SK-N-SH (cell line): ENCODE measurements at regions not wholly inside any gene's neighbourhood (a gene's known extent, or its start where the extent isn't known, plus 50 kb on each side); places are given as distances from the start of the nearest gene placed in this dataset.
A peak's percentile ranks its signal among the peaks of the same experiment; 100 is the strongest.

Source experiments
- CTCF ChIA-PET: fragments of 300-600, 350-600 bp; formaldehyde crosslinking; extraction: SDS; loops from one replicate; lab custom pipeline; 2021; lab: Yijun Ruan, JAX
- POLR2A ChIA-PET: fragments of 350-600 bp; sonication (Branson Sonifier 250); formaldehyde crosslinking; extraction: SDS; loops from one replicate; lab custom pipeline; 2020; ENCODE audit warnings: antibody characterized with exemption, inconsistent platforms; lab: Yijun Ruan, JAX
- DNase-seq: peaks from one replicate; pipeline ENCODE4 v3.0.0; 2012
- H2AFZ ChIP-seq: fragments of 200-600 bp; sonication (generic); 2 replicates; pipeline ENCODE4 v1.8.1; 2016; ENCODE audit warnings: antibody characterized with exemption, mild to moderate bottlenecking, low read depth
- H3F3A ChIP-seq: fragments of 200-600 bp; sonication (generic); replicated peaks from 2 replicates; pipeline ENCODE3; 2016; ENCODE audit warnings: antibody characterized with exemption, mild to moderate bottlenecking; ENCODE audit not compliant: insufficient read depth
- H3K27ac ChIP-seq, 2 experiments: fragments of 200-500 bp in 1 of 2; fragments of 200-600 bp in 1 of 2; sonication (Bioruptor generic) in 1 of 2; sonication (generic), shearing (Covaris generic) in 1 of 2; 2 replicates each; pipeline versions ENCODE4 v1.5.1 to v1.6.1; 2014 to 2016; ENCODE audit warnings: low read depth in 2 of 2, inconsistent platforms in 1 of 2, low read length in 1 of 2, mild to moderate bottlenecking in 1 of 2, mixed read lengths in 1 of 2
- H3K27me3 ChIP-seq: fragments of 200-600 bp; sonication (generic), shearing (Covaris generic); 2 replicates; pipeline ENCODE4 v1.6.1; 2016; ENCODE audit warnings: mixed run types; ENCODE audit not compliant: insufficient read depth
- H3K36me3 ChIP-seq, 2 experiments: fragments of 200-500 bp in 1 of 2; fragments of 200-600 bp in 1 of 2; sonication (Bioruptor generic) in 1 of 2; sonication (generic) in 1 of 2; replicated peaks in 1 of 2; 2 replicates each; pipeline versions ENCODE3 to v1.5.1; 2014 to 2016; ENCODE audit warnings: low read length in 1 of 2, mild to moderate bottlenecking in 1 of 2; ENCODE audit not compliant: insufficient read depth in 2 of 2, control insufficient read depth in 1 of 2
- H3K4me1 ChIP-seq, 2 experiments: fragments of 200-500 bp in 1 of 2; fragments of 200-600 bp in 1 of 2; sonication (Bioruptor generic) in 1 of 2; sonication (generic), shearing (Covaris generic) in 1 of 2; 2 replicates each; pipeline versions ENCODE4 v1.5.1 to v1.6.1; 2014 to 2016; ENCODE audit warnings: low read depth in 1 of 2, low read length in 1 of 2, mixed run types in 1 of 2; ENCODE audit not compliant: insufficient read depth in 2 of 2, control insufficient read depth in 1 of 2
- H3K4me2 ChIP-seq: fragments of 200-600 bp; sonication (generic), shearing (Covaris generic); 2 replicates; pipeline ENCODE4 v1.6.1; 2017; ENCODE audit warnings: mixed run types
- H3K4me3 ChIP-seq, 2 experiments: fragments of 200-500 bp in 1 of 2; fragments of 200-600 bp in 1 of 2; sonication (Bioruptor generic) in 1 of 2; sonication (generic), shearing (Covaris generic) in 1 of 2; 2 replicates each; pipeline versions ENCODE4 v1.5.1 to v1.8.1; 2014 to 2016; ENCODE audit warnings: low read depth in 2 of 2, inconsistent platforms in 1 of 2, low read length in 1 of 2, mild to moderate bottlenecking in 1 of 2, mixed read lengths in 1 of 2, moderate library complexity in 1 of 2
- H3K79me2 ChIP-seq: fragments of 200-600 bp; sonication (generic); 2 replicates; pipeline ENCODE4 v1.8.1; 2017; ENCODE audit warnings: mild to moderate bottlenecking; ENCODE audit not compliant: insufficient read depth
- H3K9ac ChIP-seq: fragments of 200-600 bp; sonication (generic); 2 replicates; pipeline ENCODE4 v1.6.1; 2017; ENCODE audit warnings: mixed run types
- H3K9me2 ChIP-seq: fragments of 200-600 bp; sonication (generic); 2 replicates; pipeline ENCODE4 v1.6.1; 2017; ENCODE audit warnings: mixed run types
- H3K9me3 ChIP-seq: fragments of 200-600 bp; sonication (generic); 2 replicates; pipeline ENCODE4 v1.6.1; 2017; ENCODE audit warnings: mixed run types, mild to moderate bottlenecking, moderate library complexity
- H4K20me1 ChIP-seq: fragments of 200-600 bp; sonication (generic); 2 replicates; pipeline ENCODE4 v1.6.1; 2017; ENCODE audit warnings: mild to moderate bottlenecking, mixed run types; ENCODE audit not compliant: insufficient read depth
- CHD2 ChIP-seq: fragments of 150-350 bp; IDR thresholded peaks from 2 replicates; pipeline ENCODE4 v1.6.1; 2018; ENCODE audit warnings: low read length; ENCODE audit not compliant: partially characterized antibody
- CTCF ChIP-seq: fragments of 200-600 bp; sonication (generic); IDR thresholded peaks from 2 replicates; pipeline ENCODE4 v1.6.1; 2017; ENCODE audit warnings: antibody characterized with exemption, mild to moderate bottlenecking, moderate library complexity
- ELF1 ChIP-seq: IDR thresholded peaks from 2 replicates; pipeline ENCODE4 v1.4.0; 2012
- EP300 ChIP-seq, 2 experiments: IDR thresholded peaks; 2 replicates each; pipeline versions ENCODE4 v1.4.0 to v1.6.1; 2012; ENCODE audit warnings: borderline replicate concordance in 1 of 2, low read depth in 1 of 2, low read length in 1 of 2
- FOSL2 ChIP-seq: IDR thresholded peaks from 2 replicates; pipeline ENCODE4 v1.4.0; 2012; ENCODE audit warnings: low read depth, mild to moderate bottlenecking, moderate library complexity, borderline replicate concordance
- FOXJ3 ChIP-seq: sonication (generic); formaldehyde crosslinking; IDR thresholded peaks from 2 replicates; pipeline ENCODE4 v1.5.1; 2020; ENCODE audit warnings: mild to moderate bottlenecking, missing genetic modification reagents
- GATA2 ChIP-seq: sonication (generic); formaldehyde crosslinking; IDR thresholded peaks from 2 replicates; pipeline ENCODE4 v1.5.0; 2020; ENCODE audit warnings: mild to moderate bottlenecking, missing genetic modification reagents
- IRF3 ChIP-seq: fragments of 150-350 bp; IDR thresholded peaks from 2 replicates; pipeline ENCODE4 v1.6.1; 2016; ENCODE audit warnings: mild to moderate bottlenecking, low read depth, low read length
- JUND ChIP-seq: IDR thresholded peaks from 2 replicates; pipeline ENCODE4 v1.4.0; 2012
- MEF2A ChIP-seq: IDR thresholded peaks from 2 replicates; pipeline ENCODE4 v1.4.0; 2012; ENCODE audit warnings: low read depth, borderline replicate concordance
- NRF1 ChIP-seq: IDR thresholded peaks from 2 replicates; pipeline ENCODE4 v1.6.1; 2012; ENCODE audit warnings: low read depth, mild to moderate bottlenecking, low read length
- PBX3 ChIP-seq: IDR thresholded peaks from 2 replicates; pipeline ENCODE4; 2012
- POLR2AphosphoS5 ChIP-seq: IDR thresholded peaks from 2 replicates; pipeline ENCODE4 v1.6.1; 2012; ENCODE audit warnings: low read depth, low read length
- RCOR1 ChIP-seq: fragments of 150-350 bp; IDR thresholded peaks from 2 replicates; pipeline ENCODE4 v1.6.1; 2017; ENCODE audit warnings: antibody characterized with exemption, low read length
- TAF1 ChIP-seq: IDR thresholded peaks from 2 replicates; pipeline ENCODE4 v1.6.1; 2012; ENCODE audit warnings: low read depth, mild to moderate bottlenecking, low read length, moderate library complexity, borderline replicate concordance
- TEAD4 ChIP-seq: IDR thresholded peaks from 2 replicates; pipeline ENCODE4 v1.4.0; 2012; ENCODE audit warnings: mild to moderate bottlenecking, borderline replicate concordance; ENCODE audit not compliant: insufficient read depth
- USF1 ChIP-seq: IDR thresholded peaks from 2 replicates; pipeline ENCODE4 v1.4.0; 2012; ENCODE audit warnings: low read depth, borderline replicate concordance
- USF2 ChIP-seq: fragments of 150-350 bp; IDR thresholded peaks from 2 replicates; pipeline ENCODE4 v1.6.1; 2017; ENCODE audit warnings: antibody characterized with exemption, low read length, low read depth, borderline replicate concordance
- ZBTB33 ChIP-seq: IDR thresholded peaks from 2 replicates; pipeline ENCODE4 v1.4.0; 2012; ENCODE audit warnings: low read depth, borderline replicate concordance
- WGBS: methylation state at CpG from one replicate; pipeline ENCODE4 v1.1.6; 2017; ENCODE audit warnings: low lambda C conversion rate; 5-methylcytosine and 5-hydroxymethylcytosine counted together

- TF ChIP-seq TAF1 = no peak
- no peak for TF ChIP-seq IRF3
- TF ChIP-seq ELF1 = no peak
- no peak for TF ChIP-seq CTCF
- TF ChIP-seq JUND = no peak
- TF ChIP-seq POLR2AphosphoS5 = no peak
- no peak for TF ChIP-seq RCOR1
- TF ChIP-seq ZBTB33 = no peak
- no peak for TF ChIP-seq TEAD4
Observed at GRCh38 chr2:187687585-187687984, 133.3 kb upstream of the TFPI start (continued).

GRCh38 chr2:187689372-187689771 lies 135.1 kb upstream of the TFPI start:
- Histone ChIP-seq H3K4me1 (no peaks in the 10 kb centered on the region; a peak in 1 of 4 replicates), H3K27ac (no peak overlapping the region), H3K9me3 (no peaks in the 10 kb centered on the region; the same call in 1 of the 2 replicates), H3F3A (peaks cover 5% of the 10 kb centered on the region), H3K9me2 (no peaks in the 10 kb centered on the region), H2AFZ (0 out of 2 replicates have a peak overlapping the region, but pooled peaks have one; percentile 27), H3K9ac (no peak overlapping the region), H3K27me3 (no peaks in the 10 kb centered on the region)
- no peak for DNase-seq
- POLR2A ChIA-PET = no interaction called here
- CTCF ChIA-PET = no interaction called here
- TF ChIP-seq JUND (peak; percentile 52), FOSL2 (peak; percentile 50), MEF2A (no peak)
- TF ChIP-seq, all 33 proteins: peak for 2
- H3K4me3 ChIP-seq = no peak overlapping the region
- no peaks in the 10 kb centered on the region for H3K36me3 ChIP-seq
- H3K4me2 ChIP-seq = no peak overlapping the region
- no peaks in the 10 kb centered on the region for H4K20me1 ChIP-seq
- H3K79me2 ChIP-seq = no peaks in the 10 kb centered on the region

- H2AFZ ChIP-seq = no peak overlapping the region
- no peaks in the 10 kb centered on the region; the same call in 1 of the 2 replicates for H3K9me3 ChIP-seq
- 93% methylated on average over 3 of the region's 3 CpGs for WGBS
- H4K20me1 ChIP-seq = no peaks in the 10 kb centered on the region
- H3K27me3 ChIP-seq = no peaks in the 10 kb centered on the region
- CTCF ChIA-PET = no interaction called here
- no peak for DNase-seq
- H3K36me3 ChIP-seq = no peaks in the 10 kb centered on the region
- peaks cover 5% of the 10 kb centered on the region for H3F3A ChIP-seq
- H3K9me2 ChIP-seq = no peaks in the 10 kb centered on the region
- no peak overlapping the region for H3K27ac ChIP-seq
- H3K4me1 ChIP-seq = no peaks in the 10 kb centered on the region; a peak in 1 of 4 replicates
- H3K4me2 ChIP-seq = no peak overlapping the region
- H3K9ac ChIP-seq = no peak overlapping the region
- POLR2A ChIA-PET = no interaction called here
- H3K79me2 ChIP-seq = no peaks in the 10 kb centered on the region
- no peak overlapping the region for H3K4me3 ChIP-seq
- TF ChIP-seq CHD2 (no peak), GATA2 (CRISPR knock-in tag) (no peak), RCOR1 (no peak), NRF1 (no peak), MEF2A (no peak), EP300 (IDR thresholded peaks at IDR 0.05; ENCODE audit: borderline replicate concordance in 1 of 2, low read depth in 1 of 2, low read length in 1 of 2) (no peak), USF2 (no peak), PBX3 (no peak), USF1 (no peak), FOXJ3 (CRISPR knock-in tag) (no peak)
Observed at GRCh38 chr2:187693923-187694322, 139.7 kb upstream of the TFPI start.
